Right lobe of liver (tissue), 6 donors: ENCODE measurements at regions not wholly inside any gene's neighbourhood (a gene's known extent, or its start where the extent isn't known, plus 50 kb on each side); places are given as distances from the start of the nearest gene placed in this dataset.

Experiments
- ATAC-seq, 4 donors: fragments of 200-7000 bp; cut with Tn5 transposase; one replicate each; pipeline ENCODE4 v1.9.1; 2020; ENCODE audit warnings: mild to moderate bottlenecking in 4 of 4, moderate library complexity in 4 of 4
- DNase-seq, 3 donors: peaks; one replicate each; pipeline ENCODE4 v3.0.0-alpha.2; 2020
- H3K27ac ChIP-seq, 3 donors: fragments of 200-600 bp; one replicate each; pipeline ENCODE4 v1.8.0; 2022
- H3K27me3 ChIP-seq, 2 donors: fragments of 200-600 bp; one replicate each; pipeline ENCODE4 v1.8.0; 2022
- H3K36me3 ChIP-seq, 4 donors: fragments of 200-600 bp; sonication (generic) in 1 of 4; one replicate each; pipeline versions ENCODE4 v1.5.1 to v1.8.0; 2017 to 2022; ENCODE audit warnings: control low read depth in 1 of 4
- H3K4me1 ChIP-seq, 4 donors: fragments of 200-600 bp; sonication (generic) in 1 of 4; one replicate each; pipeline versions ENCODE4 v1.5.1 to v1.8.0; 2017 to 2022; ENCODE audit warnings: control low read depth in 1 of 4
- H3K4me3 ChIP-seq, 3 donors: fragments of 200-600 bp; one replicate each; pipeline ENCODE4 v1.8.0; 2022
- H3K9me3 ChIP-seq, 4 donors: fragments of 200-600 bp; sonication (generic) in 1 of 4; one replicate each; pipeline versions ENCODE4 v1.5.1 to v1.8.0; 2017 to 2022; ENCODE audit warnings: control low read depth in 1 of 4
- POLR2A ChIP-seq: fragments of 450-650 bp; IDR thresholded peaks from one replicate; pipeline ENCODE4 v1.6.1; 2017; ENCODE audit warnings: antibody characterized with exemption, mild to moderate bottlenecking
- WGBS: methylation state at CpG from one replicate; pipeline ENCODE4 v1.1.6; 2018; ENCODE audit warnings: low coverage, low lambda C conversion rate; ENCODE audit not compliant: insufficient coverage; ENCODE audit errors: missing lambda C conversion rate; 5-methylcytosine and 5-hydroxymethylcytosine counted together
- intact Hi-C, 2 donors: fragments of 100-400 bp; cut with DNase I; formaldehyde crosslinking; loops; one replicate each; pipeline versions ENCODE4 v1.11.2 to v1.14.1; 2022
- TF ChIP-seq, protein P1 (sequence below), 4 donors: fragments of 200-600 bp in 3 of 4; fragments of 450-650 bp in 1 of 4; IDR thresholded peaks; one replicate each; pipeline versions ENCODE4 v1.5.1 to v1.8.0; 2016 to 2022; ENCODE audit warnings: antibody characterized with exemption in 4 of 4, mild to moderate bottlenecking in 2 of 4
- donor health status: DM: no; HTN: yes; CAD: no.
- donor health status: DM: no; HTN: no; CAD: no.
- donor health status: DM: no; HTN: no; CAD: no.
- donor health status: DM: no; HTN: yes; CAD: no.
- donor health status: DM: no; HTN: yes; CAD: no.

GRCh38 chr4:24235618-24236017, 345.8 kb upstream of the PPARGC1A start:
- intact Hi-C loops = no loop called here
- H3K36me3 ChIP-seq = no peaks in the 10 kb centered on the region
- H3K4me3 ChIP-seq = no peak overlapping the region
- H3K27me3 ChIP-seq = no peaks in the 10 kb centered on the region
- peak overlapping the region in 1 of 3 donors; percentile 7 for H3K27ac ChIP-seq
- peak; percentile 44 to 78 (median 51) for ATAC-seq
- peaks cover 0 to 3% (median 0%) of the 10 kb centered on the region in 4 donors for H3K9me3 ChIP-seq
- DNase-seq = no peak
- H3K4me1 ChIP-seq = peaks cover 0 to 28% (median 10%) of the 10 kb centered on the region in 4 donors
- TF ChIP-seq, protein P1, sequence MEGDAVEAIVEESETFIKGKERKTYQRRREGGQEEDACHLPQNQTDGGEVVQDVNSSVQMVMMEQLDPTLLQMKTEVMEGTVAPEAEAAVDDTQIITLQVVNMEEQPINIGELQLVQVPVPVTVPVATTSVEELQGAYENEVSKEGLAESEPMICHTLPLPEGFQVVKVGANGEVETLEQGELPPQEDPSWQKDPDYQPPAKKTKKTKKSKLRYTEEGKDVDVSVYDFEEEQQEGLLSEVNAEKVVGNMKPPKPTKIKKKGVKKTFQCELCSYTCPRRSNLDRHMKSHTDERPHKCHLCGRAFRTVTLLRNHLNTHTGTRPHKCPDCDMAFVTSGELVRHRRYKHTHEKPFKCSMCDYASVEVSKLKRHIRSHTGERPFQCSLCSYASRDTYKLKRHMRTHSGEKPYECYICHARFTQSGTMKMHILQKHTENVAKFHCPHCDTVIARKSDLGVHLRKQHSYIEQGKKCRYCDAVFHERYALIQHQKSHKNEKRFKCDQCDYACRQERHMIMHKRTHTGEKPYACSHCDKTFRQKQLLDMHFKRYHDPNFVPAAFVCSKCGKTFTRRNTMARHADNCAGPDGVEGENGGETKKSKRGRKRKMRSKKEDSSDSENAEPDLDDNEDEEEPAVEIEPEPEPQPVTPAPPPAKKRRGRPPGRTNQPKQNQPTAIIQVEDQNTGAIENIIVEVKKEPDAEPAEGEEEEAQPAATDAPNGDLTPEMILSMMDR (IDR thresholded peaks at IDR 0.05) = no peak
- no peak for TF ChIP-seq POLR2A

DNA sequence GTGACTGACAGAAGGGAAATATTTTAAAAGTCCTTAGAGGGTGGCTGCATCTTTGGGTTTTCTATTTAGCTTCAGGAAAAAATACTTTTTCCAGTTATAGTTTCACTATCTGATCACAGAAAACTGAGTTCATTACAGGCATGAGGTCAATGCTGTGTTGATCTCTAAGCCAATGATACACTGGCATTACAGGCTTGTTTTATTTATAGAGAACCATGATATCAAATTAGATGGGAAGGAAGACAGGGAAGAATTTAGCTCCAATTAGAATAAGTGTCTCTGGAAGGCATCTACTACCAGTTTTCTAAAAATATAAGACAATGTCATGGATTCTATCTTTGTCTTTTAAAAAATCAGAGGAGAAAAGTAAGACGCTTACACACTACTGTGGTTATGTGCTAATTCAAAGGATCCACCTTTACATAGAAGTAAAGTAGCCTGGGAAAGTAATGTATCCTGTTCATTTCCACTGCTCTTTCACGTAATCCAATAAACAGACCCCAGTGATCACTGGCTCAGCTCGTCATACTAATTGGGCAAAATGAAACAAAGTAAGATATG, 344.5 kb upstream of the PPARGC1A start:
- DNase-seq (no peak), ATAC-seq (no peak)
- 81% methylated on average over 3 of the region's 3 CpGs for WGBS
- Histone ChIP-seq H3K27ac (peak overlapping the region in 1 of 3 donors; percentile 16), H3K27me3 (no peaks in the 10 kb centered on the region), H3K9me3 (peaks cover 0 to 3% (median 0%) of the 10 kb centered on the region in 4 donors), H3K4me3 (no peak overlapping the region), H3K36me3 (no peaks in the 10 kb centered on the region), H3K4me1 (peaks cover 0 to 35% (median 15%) of the 10 kb centered on the region in 4 donors)
- TF ChIP-seq, protein P1 (IDR thresholded peaks at IDR 0.05) = no peak
- intact Hi-C loops = no loop called here

GRCh38 chr4:24230955-24231354, 341.1 kb upstream of the PPARGC1A start:
- ATAC-seq = peak; percentile 38 to 57 (median 41)
- WGBS = 24% methylated on average over 4 of the region's 6 CpGs

GRCh38 chr4:24229978-24230377, 340.1 kb upstream of the PPARGC1A start:
- TF ChIP-seq, protein P1 (IDR thresholded peaks at IDR 0.05) = no peak
- TF ChIP-seq POLR2A = no peak
- no peaks in the 10 kb centered on the region for H3K9me3 ChIP-seq
- H3K27me3 ChIP-seq = no peaks in the 10 kb centered on the region
- WGBS = 30% methylated on average over 4 of the region's 4 CpGs
- peaks cover 0 to 44% (median 16%) of the 10 kb centered on the region in 4 donors for H3K4me1 ChIP-seq
- H3K27ac ChIP-seq = peak overlapping the region; percentile 68 to 77 (median 77)
- DNase-seq (peak in 1 of 3 donors; percentile 52), ATAC-seq (peak; percentile 67 to 93 (median 76))
- intact Hi-C loops = no loop called here
- no peaks in the 10 kb centered on the region for H3K36me3 ChIP-seq
- no peak overlapping the region for H3K4me3 ChIP-seq

More at GRCh38 chr4:24230955-24231354, 341.1 kb upstream of the PPARGC1A start:
- DNase-seq = no peak
- no peaks in the 10 kb centered on the region for H3K36me3 ChIP-seq
- H3K4me1 ChIP-seq = peaks cover 0 to 51% (median 21%) of the 10 kb centered on the region in 4 donors
- intact Hi-C loops = no loop called here
- H3K27ac ChIP-seq = peak overlapping the region; percentile 68 to 77 (median 77)
- no peaks in the 10 kb centered on the region for H3K27me3 ChIP-seq
- no peak overlapping the region for H3K4me3 ChIP-seq
- no peaks in the 10 kb centered on the region for H3K9me3 ChIP-seq
- no peak for TF ChIP-seq POLR2A
- TF ChIP-seq, protein P1 (IDR thresholded peaks at IDR 0.05) = no peak
